ENCODE measurements at regions not wholly inside any gene's neighbourhood (a gene's known extent, or its start where the extent isn't known, plus 50 kb on each side); places are given as distances from the start of the nearest gene placed in this dataset.

- Histone ChIP-seq H3K27me3 (no peaks in the 10 kb centered on the region), H3K9me3 (no peaks in the 10 kb centered on the region), H3K36me3 (no peaks in the 10 kb centered on the region), H3K4me1 (no peaks in the 10 kb centered on the region), H3K4me3 (replicated peaks in 1 of 3) (no peak overlapping the region), H3K27ac (no peak overlapping the region)
- TF ChIP-seq CTCF (IDR thresholded peaks at IDR 0.05) (no peak), POLR2A (IDR thresholded peaks at IDR 0.05) (no peak)
- DNase-seq: no peak
- intact Hi-C loops (cut with DNase I): no loop called here
- WGBS, 2 donors: 70 to 77% methylated on average over 4 of the region's 4 CpGs
These were observed 91.4 kb upstream of the FLRT2 start for GRCh38 chr14:85438481-85438942.

GRCh38 chr14:85439696-85440328 lies 90.1 kb upstream of the FLRT2 start:
- H3K4me3 ChIP-seq (replicated peaks in 1 of 3): no peak overlapping the region
- peaks cover 0 to 4% of the 10 kb centered on the region in 2 donors for H3K4me1 ChIP-seq
- no peaks in the 10 kb centered on the region for H3K36me3 ChIP-seq
- intact Hi-C loops (cut with DNase I): no loop called here
- no peak overlapping the region for H3K27ac ChIP-seq
- 83 to 93% methylated on average over 4 of the region's 4 CpGs for WGBS, 2 donors
- H3K27me3 ChIP-seq: no peaks in the 10 kb centered on the region
- no peak for TF ChIP-seq CTCF (IDR thresholded peaks at IDR 0.05)
- no peak for TF ChIP-seq POLR2A (IDR thresholded peaks at IDR 0.05)
- H3K9me3 ChIP-seq: no peaks in the 10 kb centered on the region
- DNase-seq: no peak

- H3K4me1 ChIP-seq: peaks cover 0 to 6% of the 10 kb centered on the region in 2 donors
- H3K4me3 ChIP-seq (replicated peaks in 1 of 3): no peak overlapping the region
- 91 to 92% methylated on average over 2 of the region's 2 CpGs for WGBS, 2 donors
- H3K9me3 ChIP-seq: no peaks in the 10 kb centered on the region
- no peak overlapping the region for H3K27ac ChIP-seq
- H3K36me3 ChIP-seq: no peaks in the 10 kb centered on the region
- H3K27me3 ChIP-seq: no peaks in the 10 kb centered on the region
- no peak for TF ChIP-seq CTCF (IDR thresholded peaks at IDR 0.05)
- no peak for TF ChIP-seq POLR2A (IDR thresholded peaks at IDR 0.05)
- intact Hi-C loops (cut with DNase I): no loop called here
- no peak for DNase-seq
These were observed 87.9 kb upstream of the FLRT2 start for GRCh38 chr14:85441909-85442643.

- peaks cover 0 to 6% of the 10 kb centered on the region in 2 donors for H3K4me1 ChIP-seq
- DNase-seq: no peak
- H3K36me3 ChIP-seq: no peaks in the 10 kb centered on the region
- H3K4me3 ChIP-seq (replicated peaks in 1 of 3): no peak overlapping the region
- H3K27ac ChIP-seq: no peak overlapping the region
- TF ChIP-seq POLR2A (IDR thresholded peaks at IDR 0.05) (no peak), CTCF (IDR thresholded peaks at IDR 0.05) (no peak)
- no peaks in the 10 kb centered on the region for H3K9me3 ChIP-seq
- 97 to 100% methylated on average over 1 of the region's 1 CpG for WGBS, 2 donors
- H3K27me3 ChIP-seq: no peaks in the 10 kb centered on the region
- intact Hi-C loops (cut with DNase I): no loop called here
These were observed 86.9 kb upstream of the FLRT2 start for GRCh38 chr14:85442996-85443395.

- WGBS, 2 donors: 54 to 68% methylated on average over 3 of the region's 3 CpGs
- peak; percentile 72 to 77 for DNase-seq
- H3K4me1 ChIP-seq: peaks cover 0 to 6% of the 10 kb centered on the region in 2 donors
- no peaks in the 10 kb centered on the region for H3K27me3 ChIP-seq
- no peak overlapping the region for H3K27ac ChIP-seq
- H3K9me3 ChIP-seq: no peaks in the 10 kb centered on the region
- H3K4me3 ChIP-seq (replicated peaks in 1 of 3): no peak overlapping the region
- no peaks in the 10 kb centered on the region for H3K36me3 ChIP-seq
- TF ChIP-seq CTCF (IDR thresholded peaks at IDR 0.05) (no peak), POLR2A (IDR thresholded peaks at IDR 0.05) (no peak)
- intact Hi-C loops (cut with DNase I): no loop called here
These were observed 85.3 kb upstream of the FLRT2 start for GRCh38 chr14:85444635-85445034.
